Right lobe of liver (tissue), 4 donors: ENCODE measurements at regions not wholly inside any gene's neighbourhood (a gene's known extent, or its start where the extent isn't known, plus 50 kb on each side); places are given as distances from the start of the nearest gene placed in this dataset.

Experiments
- POLR2A ChIP-seq: fragments of 450-650 bp; IDR thresholded peaks from one replicate; pipeline ENCODE4 v1.6.1; 2017; ENCODE audit warnings: antibody characterized with exemption, mild to moderate bottlenecking
- TF ChIP-seq, protein P1 (sequence below), 4 donors: fragments of 200-600 bp in 3 of 4; fragments of 450-650 bp in 1 of 4; IDR thresholded peaks; one replicate each; pipeline versions ENCODE4 v1.5.1 to v1.8.0; 2016 to 2022; ENCODE audit warnings: antibody characterized with exemption in 4 of 4, mild to moderate bottlenecking in 2 of 4
- donor health status: DM: no; HTN: no; CAD: no.
- donor health status: DM: no; HTN: no; CAD: no.
- donor health status: DM: no; HTN: yes; CAD: no.

DNA sequence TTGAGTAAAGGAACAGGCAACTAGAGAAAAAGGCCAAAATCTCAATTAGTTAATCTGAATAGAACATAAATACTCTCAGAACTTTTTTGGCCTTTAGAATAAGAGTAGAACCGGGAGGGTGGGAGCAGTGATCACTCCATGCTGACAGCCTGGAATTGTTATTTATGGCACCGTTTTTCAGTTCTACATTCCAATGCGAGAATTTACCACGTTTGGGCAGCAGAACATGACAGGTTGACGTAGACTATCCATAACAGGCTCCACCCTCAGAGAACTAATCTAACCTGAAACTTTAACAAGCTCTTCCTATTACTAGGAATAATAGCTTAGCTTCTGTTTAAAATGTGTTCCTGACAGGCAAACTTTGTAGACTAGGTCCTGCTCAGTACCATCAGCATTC lies 379.1 kb downstream of the SEC23A start:
- TF ChIP-seq, protein P1, sequence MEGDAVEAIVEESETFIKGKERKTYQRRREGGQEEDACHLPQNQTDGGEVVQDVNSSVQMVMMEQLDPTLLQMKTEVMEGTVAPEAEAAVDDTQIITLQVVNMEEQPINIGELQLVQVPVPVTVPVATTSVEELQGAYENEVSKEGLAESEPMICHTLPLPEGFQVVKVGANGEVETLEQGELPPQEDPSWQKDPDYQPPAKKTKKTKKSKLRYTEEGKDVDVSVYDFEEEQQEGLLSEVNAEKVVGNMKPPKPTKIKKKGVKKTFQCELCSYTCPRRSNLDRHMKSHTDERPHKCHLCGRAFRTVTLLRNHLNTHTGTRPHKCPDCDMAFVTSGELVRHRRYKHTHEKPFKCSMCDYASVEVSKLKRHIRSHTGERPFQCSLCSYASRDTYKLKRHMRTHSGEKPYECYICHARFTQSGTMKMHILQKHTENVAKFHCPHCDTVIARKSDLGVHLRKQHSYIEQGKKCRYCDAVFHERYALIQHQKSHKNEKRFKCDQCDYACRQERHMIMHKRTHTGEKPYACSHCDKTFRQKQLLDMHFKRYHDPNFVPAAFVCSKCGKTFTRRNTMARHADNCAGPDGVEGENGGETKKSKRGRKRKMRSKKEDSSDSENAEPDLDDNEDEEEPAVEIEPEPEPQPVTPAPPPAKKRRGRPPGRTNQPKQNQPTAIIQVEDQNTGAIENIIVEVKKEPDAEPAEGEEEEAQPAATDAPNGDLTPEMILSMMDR (IDR thresholded peaks at IDR 0.05): no peak
- TF ChIP-seq POLR2A: no peak
